HL-60 (cell line): ENCODE measurements at regions not wholly inside any gene's neighbourhood (a gene's known extent, or its start where the extent isn't known, plus 50 kb on each side); places are given as distances from the start of the nearest gene placed in this dataset.

Experiments
- DNase-seq, 2 experiments: peaks; one replicate each; pipeline ENCODE4 v3.0.0-alpha.2; 2010 to 2020; ENCODE audit warnings: low read depth in 1 of 2, low spot score in 1 of 2
- H3K27ac ChIP-seq: fragments of 250-450 bp; sonication (Bioruptor Pico); replicated peaks from 2 replicates; pipeline ENCODE4 v1.5.1; 2020; ENCODE audit warnings: mild to moderate bottlenecking, moderate library complexity
- H3K27me3 ChIP-seq: fragments of 250-450 bp; sonication (Bioruptor Pico); 2 replicates; pipeline ENCODE4 v1.5.1; 2021; ENCODE audit warnings: mild to moderate bottlenecking, moderate library complexity; ENCODE audit not compliant: insufficient read depth, poor library complexity, severe bottlenecking
- H3K4me3 ChIP-seq: replicated peaks from 2 replicates; pipeline ENCODE4 v1.5.1; 2011; ENCODE audit warnings: mild to moderate bottlenecking, control low read depth, low read length; ENCODE audit not compliant: insufficient read depth
- GABPA ChIP-seq: IDR thresholded peaks from 2 replicates; pipeline ENCODE4 v1.6.1; 2012; ENCODE audit warnings: low read depth
- POLR2AphosphoS5 ChIP-seq: IDR thresholded peaks from 2 replicates; pipeline ENCODE4 v1.6.1; 2012; ENCODE audit warnings: low read depth
- SPI1 ChIP-seq: IDR thresholded peaks from 2 replicates; pipeline ENCODE4 v1.6.1; 2012; ENCODE audit warnings: low read depth, mild to moderate bottlenecking, borderline replicate concordance
- TF ChIP-seq, protein P1 (sequence below): IDR thresholded peaks from one replicate; pipeline ENCODE4 v1.5.1; 2011; ENCODE audit warnings: low read length, control low read depth, inconsistent platforms; ENCODE audit not compliant: insufficient read depth
- TF ChIP-seq, protein P2 (sequence below): IDR thresholded peaks from 2 replicates; pipeline ENCODE4 v1.6.1; 2012; ENCODE audit warnings: low read depth; ENCODE audit not compliant: insufficient replicate concordance

- H3K27me3 ChIP-seq: no peaks in the 10 kb centered on the region
- no peak overlapping the region for H3K4me3 ChIP-seq
- DNase-seq: no peak
- TF ChIP-seq, protein P1, sequence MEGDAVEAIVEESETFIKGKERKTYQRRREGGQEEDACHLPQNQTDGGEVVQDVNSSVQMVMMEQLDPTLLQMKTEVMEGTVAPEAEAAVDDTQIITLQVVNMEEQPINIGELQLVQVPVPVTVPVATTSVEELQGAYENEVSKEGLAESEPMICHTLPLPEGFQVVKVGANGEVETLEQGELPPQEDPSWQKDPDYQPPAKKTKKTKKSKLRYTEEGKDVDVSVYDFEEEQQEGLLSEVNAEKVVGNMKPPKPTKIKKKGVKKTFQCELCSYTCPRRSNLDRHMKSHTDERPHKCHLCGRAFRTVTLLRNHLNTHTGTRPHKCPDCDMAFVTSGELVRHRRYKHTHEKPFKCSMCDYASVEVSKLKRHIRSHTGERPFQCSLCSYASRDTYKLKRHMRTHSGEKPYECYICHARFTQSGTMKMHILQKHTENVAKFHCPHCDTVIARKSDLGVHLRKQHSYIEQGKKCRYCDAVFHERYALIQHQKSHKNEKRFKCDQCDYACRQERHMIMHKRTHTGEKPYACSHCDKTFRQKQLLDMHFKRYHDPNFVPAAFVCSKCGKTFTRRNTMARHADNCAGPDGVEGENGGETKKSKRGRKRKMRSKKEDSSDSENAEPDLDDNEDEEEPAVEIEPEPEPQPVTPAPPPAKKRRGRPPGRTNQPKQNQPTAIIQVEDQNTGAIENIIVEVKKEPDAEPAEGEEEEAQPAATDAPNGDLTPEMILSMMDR: no peak
- TF ChIP-seq, protein P2, sequence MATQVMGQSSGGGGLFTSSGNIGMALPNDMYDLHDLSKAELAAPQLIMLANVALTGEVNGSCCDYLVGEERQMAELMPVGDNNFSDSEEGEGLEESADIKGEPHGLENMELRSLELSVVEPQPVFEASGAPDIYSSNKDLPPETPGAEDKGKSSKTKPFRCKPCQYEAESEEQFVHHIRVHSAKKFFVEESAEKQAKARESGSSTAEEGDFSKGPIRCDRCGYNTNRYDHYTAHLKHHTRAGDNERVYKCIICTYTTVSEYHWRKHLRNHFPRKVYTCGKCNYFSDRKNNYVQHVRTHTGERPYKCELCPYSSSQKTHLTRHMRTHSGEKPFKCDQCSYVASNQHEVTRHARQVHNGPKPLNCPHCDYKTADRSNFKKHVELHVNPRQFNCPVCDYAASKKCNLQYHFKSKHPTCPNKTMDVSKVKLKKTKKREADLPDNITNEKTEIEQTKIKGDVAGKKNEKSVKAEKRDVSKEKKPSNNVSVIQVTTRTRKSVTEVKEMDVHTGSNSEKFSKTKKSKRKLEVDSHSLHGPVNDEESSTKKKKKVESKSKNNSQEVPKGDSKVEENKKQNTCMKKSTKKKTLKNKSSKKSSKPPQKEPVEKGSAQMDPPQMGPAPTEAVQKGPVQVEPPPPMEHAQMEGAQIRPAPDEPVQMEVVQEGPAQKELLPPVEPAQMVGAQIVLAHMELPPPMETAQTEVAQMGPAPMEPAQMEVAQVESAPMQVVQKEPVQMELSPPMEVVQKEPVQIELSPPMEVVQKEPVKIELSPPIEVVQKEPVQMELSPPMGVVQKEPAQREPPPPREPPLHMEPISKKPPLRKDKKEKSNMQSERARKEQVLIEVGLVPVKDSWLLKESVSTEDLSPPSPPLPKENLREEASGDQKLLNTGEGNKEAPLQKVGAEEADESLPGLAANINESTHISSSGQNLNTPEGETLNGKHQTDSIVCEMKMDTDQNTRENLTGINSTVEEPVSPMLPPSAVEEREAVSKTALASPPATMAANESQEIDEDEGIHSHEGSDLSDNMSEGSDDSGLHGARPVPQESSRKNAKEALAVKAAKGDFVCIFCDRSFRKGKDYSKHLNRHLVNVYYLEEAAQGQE: no peak
- TF ChIP-seq POLR2AphosphoS5 (no peak), GABPA (no peak), SPI1 (no peak)
- H3K27ac ChIP-seq: no peak overlapping the region
These were observed 1064.1 kb upstream of the GHITM start for GRCh38 chr10:83075016-83075814.

- Histone ChIP-seq H3K27me3 (no peaks in the 10 kb centered on the region), H3K4me3 (no peak overlapping the region), H3K27ac (no peak overlapping the region)
- TF ChIP-seq POLR2AphosphoS5 (no peak), SPI1 (no peak), GABPA (no peak)
- TF ChIP-seq, protein P2: no peak
- TF ChIP-seq, protein P1: no peak
- no peak for DNase-seq
These were observed 1063.4 kb upstream of the GHITM start for GRCh38 chr10:83075815-83076355.

DNA sequence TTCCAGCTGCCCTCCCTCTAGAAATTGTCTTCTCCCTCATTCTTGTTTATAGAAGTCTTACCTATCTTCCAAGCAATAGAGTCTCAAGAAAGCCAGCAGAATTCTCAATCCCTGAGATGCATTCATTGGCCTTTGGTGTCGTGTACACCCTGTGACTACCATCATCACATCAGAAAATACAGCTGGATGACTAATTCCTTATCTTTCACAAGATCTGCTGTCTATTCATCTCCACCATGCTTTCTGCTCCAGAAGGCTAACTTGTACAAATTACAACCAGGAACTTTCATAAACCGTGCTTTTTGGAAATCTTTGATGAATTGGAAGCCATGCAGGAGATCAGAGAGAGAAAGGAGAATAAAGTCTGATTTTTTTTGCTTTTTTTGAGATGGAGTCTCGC is 1062.9 kb upstream of the GHITM start:
- Histone ChIP-seq H3K27ac (no peak overlapping the region), H3K27me3 (no peaks in the 10 kb centered on the region), H3K4me3 (no peak overlapping the region)
- TF ChIP-seq, protein P1: no peak
- no peak for TF ChIP-seq SPI1
- TF ChIP-seq, protein P2: no peak
- TF ChIP-seq GABPA: no peak
- no peak for TF ChIP-seq POLR2AphosphoS5
- no peak for DNase-seq
